Tibial nerve (tissue), 4 donors: ENCODE measurements at regions not wholly inside any gene's neighbourhood (a gene's known extent, or its start where the extent isn't known, plus 50 kb on each side); places are given as distances from the start of the nearest gene placed in this dataset.

Source experiments
- EP300 ChIP-seq, 2 donors: sonication (generic); formaldehyde crosslinking; IDR thresholded peaks; one replicate each; pipeline ENCODE4 v1.6.1; 2017; ENCODE audit warnings: antibody characterized with exemption in 2 of 2, mild to moderate bottlenecking in 1 of 2
- POLR2A ChIP-seq, 2 donors: fragments of 450-650 bp; IDR thresholded peaks; one replicate each; pipeline ENCODE4 v1.6.1; 2017; ENCODE audit warnings: antibody characterized with exemption in 2 of 2, mild to moderate bottlenecking in 2 of 2, moderate library complexity in 2 of 2
- TF ChIP-seq, protein P1 (sequence below), 5 experiments: fragments of 200-600 bp in 3 of 5; fragments of 450-650 bp in 2 of 5; sonication (generic) in 3 of 5; IDR thresholded peaks; one replicate each; pipeline ENCODE4 v1.5.1; 2016 to 2019; ENCODE audit warnings: antibody characterized with exemption in 5 of 5, mild to moderate bottlenecking in 3 of 5, moderate library complexity in 2 of 5

DNA sequence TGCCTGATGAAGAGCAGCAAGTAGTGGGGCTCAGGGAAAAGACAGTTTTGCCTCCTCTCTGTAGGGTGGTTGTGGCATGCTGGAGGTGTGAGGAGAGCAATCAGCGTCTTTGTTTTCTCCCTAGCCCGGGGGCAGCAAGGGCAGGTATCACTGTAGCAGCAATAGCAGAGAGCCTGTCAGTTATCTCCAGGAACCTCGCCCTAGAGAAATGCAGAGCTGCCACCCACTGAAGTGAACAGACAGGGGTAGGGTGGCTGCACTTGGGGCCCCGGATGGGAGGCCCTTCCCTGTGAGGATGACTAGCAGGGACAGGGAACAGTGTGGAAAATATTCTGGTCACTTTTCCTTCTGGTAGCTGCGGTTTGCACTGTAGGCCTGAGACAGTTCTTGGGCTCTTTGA is 886.5 kb downstream of the CDH8 start:
- TF ChIP-seq, protein P1, sequence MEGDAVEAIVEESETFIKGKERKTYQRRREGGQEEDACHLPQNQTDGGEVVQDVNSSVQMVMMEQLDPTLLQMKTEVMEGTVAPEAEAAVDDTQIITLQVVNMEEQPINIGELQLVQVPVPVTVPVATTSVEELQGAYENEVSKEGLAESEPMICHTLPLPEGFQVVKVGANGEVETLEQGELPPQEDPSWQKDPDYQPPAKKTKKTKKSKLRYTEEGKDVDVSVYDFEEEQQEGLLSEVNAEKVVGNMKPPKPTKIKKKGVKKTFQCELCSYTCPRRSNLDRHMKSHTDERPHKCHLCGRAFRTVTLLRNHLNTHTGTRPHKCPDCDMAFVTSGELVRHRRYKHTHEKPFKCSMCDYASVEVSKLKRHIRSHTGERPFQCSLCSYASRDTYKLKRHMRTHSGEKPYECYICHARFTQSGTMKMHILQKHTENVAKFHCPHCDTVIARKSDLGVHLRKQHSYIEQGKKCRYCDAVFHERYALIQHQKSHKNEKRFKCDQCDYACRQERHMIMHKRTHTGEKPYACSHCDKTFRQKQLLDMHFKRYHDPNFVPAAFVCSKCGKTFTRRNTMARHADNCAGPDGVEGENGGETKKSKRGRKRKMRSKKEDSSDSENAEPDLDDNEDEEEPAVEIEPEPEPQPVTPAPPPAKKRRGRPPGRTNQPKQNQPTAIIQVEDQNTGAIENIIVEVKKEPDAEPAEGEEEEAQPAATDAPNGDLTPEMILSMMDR (IDR thresholded peaks at IDR 0.05) = no peak
- TF ChIP-seq EP300 (IDR thresholded peaks at IDR 0.05) = no peak
- no peak for TF ChIP-seq POLR2A (IDR thresholded peaks at IDR 0.05)
